OCI-LY1 (cell line): ENCODE measurements at regions not wholly inside any gene's neighbourhood (a gene's known extent, or its start where the extent isn't known, plus 50 kb on each side); places are given as distances from the start of the nearest gene placed in this dataset.
"Not testable (repeated sequence)": the region's sequence is repeated elsewhere in the genome, so short reads cannot be mapped to it uniquely, and the experiment has no call there.

Experiments
- H2AFZ ChIP-seq: fragments of 200-600 bp; sonication (generic), shearing (Covaris generic); 2 replicates; pipeline ENCODE4 v1.6.0; 2014; ENCODE audit warnings: antibody characterized with exemption, mild to moderate bottlenecking, low read length
- H3F3A ChIP-seq: fragments of 200-600 bp; sonication (generic), shearing (Covaris generic); 2 replicates; pipeline ENCODE4 v1.6.0; 2014; ENCODE audit warnings: mild to moderate bottlenecking, antibody characterized with exemption, low read length, moderate library complexity; ENCODE audit not compliant: insufficient read depth
- H3K27ac ChIP-seq: fragments of 200-600 bp; sonication (generic); 2 replicates; pipeline ENCODE4 v1.5.1; 2014; ENCODE audit warnings: low read length, mixed run types, mild to moderate bottlenecking, low read depth; ENCODE audit not compliant: poor library complexity, severe bottlenecking
- H3K27me3 ChIP-seq: fragments of 200-600 bp; sonication (generic); 2 replicates; pipeline ENCODE4 v1.6.0; 2014; ENCODE audit warnings: antibody characterized with exemption, mild to moderate bottlenecking, low read length, moderate library complexity; ENCODE audit not compliant: insufficient read depth
- H3K36me3 ChIP-seq: fragments of 200-600 bp; sonication (generic); 2 replicates; pipeline ENCODE4 v1.6.1; 2014; ENCODE audit warnings: mild to moderate bottlenecking, antibody characterized with exemption, low read length, moderate library complexity, mixed read lengths; ENCODE audit not compliant: insufficient read depth
- H3K4me1 ChIP-seq: fragments of 200-600 bp; sonication (generic); 2 replicates; pipeline ENCODE4 v1.5.1; 2014; ENCODE audit warnings: mild to moderate bottlenecking, low read length, moderate library complexity; ENCODE audit not compliant: insufficient read depth, severe bottlenecking
- H3K4me2 ChIP-seq: fragments of 200-600 bp; sonication (generic), shearing (Covaris generic); 2 replicates; pipeline ENCODE4 v1.6.1; 2014; ENCODE audit warnings: low read length
- H3K4me3 ChIP-seq: fragments of 200-600 bp; sonication (generic); 2 replicates; pipeline ENCODE4 v1.5.1; 2014; ENCODE audit warnings: low read length, low read depth, mild to moderate bottlenecking, mixed read lengths; ENCODE audit not compliant: poor library complexity, severe bottlenecking
- H3K79me2 ChIP-seq: fragments of 200-600 bp; shearing (Covaris generic); 2 replicates; pipeline ENCODE4 v1.6.1; 2016; ENCODE audit warnings: mixed run types, low read length, mixed read lengths; ENCODE audit not compliant: insufficient read depth
- H3K9ac ChIP-seq: fragments of 200-600 bp; sonication (generic), shearing (Covaris generic); 2 replicates; pipeline ENCODE4 v1.6.1; 2014; ENCODE audit warnings: mild to moderate bottlenecking, low read length, mixed read lengths
- H3K9me2 ChIP-seq: fragments of 200-600 bp; sonication (generic), shearing (Covaris generic); 2 replicates; pipeline ENCODE4 v1.6.1; 2014; ENCODE audit warnings: low read depth, mild to moderate bottlenecking, low read length, mixed read lengths
- H3K9me3 ChIP-seq: fragments of 200-600 bp; shearing (Covaris generic); 2 replicates; pipeline ENCODE4 v1.6.1; 2014; ENCODE audit warnings: low read length, mixed read lengths
- H4K20me1 ChIP-seq: fragments of 200-600 bp; sonication (generic), shearing (Covaris generic); 2 replicates; pipeline ENCODE4 v1.6.0; 2016; ENCODE audit warnings: mild to moderate bottlenecking, low read length; ENCODE audit not compliant: insufficient read depth
- CTCF ChIP-seq: fragments of 200-600 bp; sonication (generic), shearing (Covaris generic); IDR thresholded peaks from 2 replicates; pipeline ENCODE4 v1.5.1; 2017; ENCODE audit warnings: mild to moderate bottlenecking, antibody characterized with exemption, low read length, moderate library complexity, mixed read lengths
- EZH2 ChIP-seq: fragments of 200-600 bp; sonication (generic), shearing (Covaris generic); IDR thresholded peaks from 2 replicates; pipeline ENCODE4 v1.8.0; 2017; ENCODE audit warnings: borderline replicate concordance, mixed run types, mild to moderate bottlenecking, antibody characterized with exemption, low read length, moderate library complexity, mixed read lengths

DNA sequence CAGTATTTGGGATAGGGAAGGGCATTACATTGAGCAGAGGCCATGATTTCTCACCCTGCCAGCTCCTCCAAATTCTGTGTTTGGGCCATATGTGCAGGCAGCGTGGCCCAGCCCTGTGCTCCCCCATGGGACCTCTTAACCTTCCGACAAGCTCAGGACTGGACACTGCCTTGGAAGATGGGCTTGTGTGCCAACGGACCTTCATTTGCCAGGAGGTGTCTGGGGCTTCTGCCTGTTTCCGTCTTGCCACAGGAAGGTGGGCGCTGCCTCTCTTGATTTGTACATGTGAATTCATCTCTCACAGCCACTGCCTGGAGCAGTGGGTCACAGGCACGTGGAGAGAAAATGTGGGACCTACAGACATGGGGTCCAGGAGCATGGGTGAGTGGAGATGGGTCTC, 272.6 kb downstream of the CCSER2 start:
- no peaks in the 10 kb centered on the region for H3K79me2 ChIP-seq
- no peaks in the 10 kb centered on the region for H3K9me3 ChIP-seq
- H3K9me2 ChIP-seq: no peaks in the 10 kb centered on the region
- H3K27ac ChIP-seq: no peak overlapping the region
- no peaks in the 10 kb centered on the region for H3K36me3 ChIP-seq
- no peak overlapping the region for H2AFZ ChIP-seq
- H3K4me1 ChIP-seq: no peaks in the 10 kb centered on the region
- no peaks in the 10 kb centered on the region for H3K27me3 ChIP-seq
- H4K20me1 ChIP-seq: no peaks in the 10 kb centered on the region
- no peaks in the 10 kb centered on the region for H3F3A ChIP-seq
- no peak overlapping the region for H3K4me3 ChIP-seq
- no peak overlapping the region for H3K4me2 ChIP-seq
- TF ChIP-seq CTCF (no peak), EZH2 (no peak)
- H3K9ac ChIP-seq: no peak overlapping the region

GRCh38 chr10:84602543-84602942, 274.2 kb downstream of the CCSER2 start:
- not testable (repeated sequence) for H2AFZ ChIP-seq, H3K36me3 ChIP-seq, H4K20me1 ChIP-seq, H3K9ac ChIP-seq, H3K27me3 ChIP-seq, H3K27ac ChIP-seq, H3F3A ChIP-seq, H3K9me2 ChIP-seq, H3K4me1 ChIP-seq, H3K79me2 ChIP-seq, H3K4me2 ChIP-seq, H3K4me3 ChIP-seq, H3K9me3 ChIP-seq

GRCh38 chr10:84603971-84604370, 275.6 kb downstream of the CCSER2 start:
- Histone ChIP-seq H3K4me2 (no peak overlapping the region), H3K36me3 (no peaks in the 10 kb centered on the region), H3K4me3 (no peak overlapping the region), H3K27ac (no peak overlapping the region), H2AFZ (no peak overlapping the region), H3K9ac (no peak overlapping the region), H3K79me2 (no peaks in the 10 kb centered on the region), H3K9me2 (no peaks in the 10 kb centered on the region), H3K27me3 (no peaks in the 10 kb centered on the region), H3K4me1 (no peaks in the 10 kb centered on the region), H3F3A (no peaks in the 10 kb centered on the region), H3K9me3 (no peaks in the 10 kb centered on the region), H4K20me1 (no peaks in the 10 kb centered on the region)
- TF ChIP-seq EZH2 (no peak), CTCF (no peak)

DNA sequence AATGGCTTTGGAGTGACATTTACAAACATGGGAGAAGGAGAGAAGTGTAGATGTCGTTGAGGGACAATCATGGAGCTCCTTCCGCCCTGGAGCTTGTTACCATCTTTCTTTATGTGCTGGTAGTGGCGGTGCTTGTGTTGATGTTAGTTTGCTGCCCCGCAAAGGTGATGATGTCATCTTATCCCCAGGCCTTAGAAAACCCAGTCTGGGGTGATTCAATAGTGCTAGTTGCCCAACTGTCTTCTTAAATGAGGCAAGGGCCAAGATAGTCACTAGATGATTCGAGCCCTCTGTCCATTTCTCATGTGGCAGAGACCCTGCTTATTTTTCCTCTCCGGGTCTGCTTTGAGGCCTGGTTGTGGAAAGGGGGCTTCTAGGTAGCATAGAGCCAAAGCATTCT, 277.4 kb downstream of the CCSER2 start:
- Histone ChIP-seq H3K36me3 (no peaks in the 10 kb centered on the region), H3K9ac (no peak overlapping the region), H3K4me1 (no peaks in the 10 kb centered on the region), H2AFZ (no peak overlapping the region), H3K27me3 (no peaks in the 10 kb centered on the region), H3K4me3 (no peak overlapping the region), H3K27ac (no peak overlapping the region), H4K20me1 (no peaks in the 10 kb centered on the region), H3K4me2 (no peak overlapping the region), H3K79me2 (no peaks in the 10 kb centered on the region), H3K9me3 (no peaks in the 10 kb centered on the region), H3F3A (no peaks in the 10 kb centered on the region), H3K9me2 (no peaks in the 10 kb centered on the region)
- TF ChIP-seq EZH2: no peak
- TF ChIP-seq CTCF: no peak
